GM12864 (cell line): ENCODE measurements at regions not wholly inside any gene's neighbourhood (a gene's known extent, or its start where the extent isn't known, plus 50 kb on each side); places are given as distances from the start of the nearest gene placed in this dataset.
"Not testable (repeated sequence)": the region's sequence is repeated elsewhere in the genome, so short reads cannot be mapped to it uniquely, and the experiment has no call there.

Source experiments
- DNase-seq: peaks from one replicate; pipeline ENCODE4 v3.0.0-alpha.2; 2011; ENCODE audit warnings: low read depth
- H3K4me3 ChIP-seq: 2 replicates; pipeline ENCODE4 v1.5.1; 2011; ENCODE audit warnings: mild to moderate bottlenecking, low read depth, low read length, control low read depth
- CTCF ChIP-seq: IDR thresholded peaks from 2 replicates; pipeline ENCODE4 v1.5.1; 2011; ENCODE audit warnings: low read depth, mild to moderate bottlenecking, moderate library complexity, low read length, control low read depth, inconsistent platforms; ENCODE audit errors: missing control alignments

GRCh38 chr1:96207936-96208335 is 513.6 kb upstream of the PTBP2 start:
- no peak for DNase-seq
- no peak overlapping the region for H3K4me3 ChIP-seq
- no peak for TF ChIP-seq CTCF

GRCh38 chr1:96208428-96208827 is 513.2 kb upstream of the PTBP2 start:
- no peak for TF ChIP-seq CTCF
- no peak for DNase-seq
- no peak overlapping the region for H3K4me3 ChIP-seq

- no peak overlapping the region for H3K4me3 ChIP-seq
- no peak for DNase-seq
- no peak for TF ChIP-seq CTCF
Observed at GRCh38 chr1:96210054-96210453, 511.5 kb upstream of the PTBP2 start.

GRCh38 chr1:96211202-96211601 is 510.4 kb upstream of the PTBP2 start:
- no peak for TF ChIP-seq CTCF
- DNase-seq = no peak
- H3K4me3 ChIP-seq = no peak overlapping the region

- no peak for DNase-seq
- no peak overlapping the region for H3K4me3 ChIP-seq
- no peak for TF ChIP-seq CTCF
Observed at GRCh38 chr1:96214982-96215381, 506.6 kb upstream of the PTBP2 start.

- no peak for DNase-seq
- H3K4me3 ChIP-seq = no peak overlapping the region
- no peak for TF ChIP-seq CTCF
Observed at GRCh38 chr1:96220651-96221050, 500.9 kb upstream of the PTBP2 start.

- TF ChIP-seq CTCF = no peak
- no peak for DNase-seq
- H3K4me3 ChIP-seq = no peak overlapping the region
Observed at GRCh38 chr1:96222701-96223100, 498.9 kb upstream of the PTBP2 start.

- not testable (repeated sequence) for H3K4me3 ChIP-seq, DNase-seq
Observed at GRCh38 chr1:96224229-96224628, 497.4 kb upstream of the PTBP2 start.
